ENCODE measurements at regions not wholly inside any gene's neighbourhood (a gene's known extent, or its start where the extent isn't known, plus 50 kb on each side); places are given as distances from the start of the nearest gene placed in this dataset.

DNA sequence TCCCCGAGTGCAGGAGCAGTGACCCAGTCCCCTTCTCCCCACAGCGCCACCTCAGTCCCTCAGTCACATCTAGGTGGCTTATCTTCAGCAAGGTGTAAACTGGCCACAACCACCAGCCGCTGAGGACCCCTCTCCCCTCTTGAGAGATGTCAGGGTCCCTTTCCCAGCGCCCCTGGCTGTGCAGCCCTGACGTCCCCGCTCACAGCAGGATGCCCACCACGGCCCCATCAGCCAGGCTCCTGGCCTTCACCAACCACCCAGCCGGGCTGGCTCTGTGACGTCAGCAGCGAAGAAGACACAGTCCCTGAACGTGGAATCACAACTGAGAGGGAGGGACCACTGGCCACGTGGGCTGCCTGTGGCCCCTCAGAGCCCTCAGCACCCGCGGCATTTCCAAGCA, 249.4 kb downstream of the NPHP4 start:
- TF ChIP-seq, protein P1, sequence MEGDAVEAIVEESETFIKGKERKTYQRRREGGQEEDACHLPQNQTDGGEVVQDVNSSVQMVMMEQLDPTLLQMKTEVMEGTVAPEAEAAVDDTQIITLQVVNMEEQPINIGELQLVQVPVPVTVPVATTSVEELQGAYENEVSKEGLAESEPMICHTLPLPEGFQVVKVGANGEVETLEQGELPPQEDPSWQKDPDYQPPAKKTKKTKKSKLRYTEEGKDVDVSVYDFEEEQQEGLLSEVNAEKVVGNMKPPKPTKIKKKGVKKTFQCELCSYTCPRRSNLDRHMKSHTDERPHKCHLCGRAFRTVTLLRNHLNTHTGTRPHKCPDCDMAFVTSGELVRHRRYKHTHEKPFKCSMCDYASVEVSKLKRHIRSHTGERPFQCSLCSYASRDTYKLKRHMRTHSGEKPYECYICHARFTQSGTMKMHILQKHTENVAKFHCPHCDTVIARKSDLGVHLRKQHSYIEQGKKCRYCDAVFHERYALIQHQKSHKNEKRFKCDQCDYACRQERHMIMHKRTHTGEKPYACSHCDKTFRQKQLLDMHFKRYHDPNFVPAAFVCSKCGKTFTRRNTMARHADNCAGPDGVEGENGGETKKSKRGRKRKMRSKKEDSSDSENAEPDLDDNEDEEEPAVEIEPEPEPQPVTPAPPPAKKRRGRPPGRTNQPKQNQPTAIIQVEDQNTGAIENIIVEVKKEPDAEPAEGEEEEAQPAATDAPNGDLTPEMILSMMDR (IDR thresholded peaks at IDR 0.05), result no peak
- no peak for TF ChIP-seq POLR2A (IDR thresholded peaks at IDR 0.05)
